Daoy (cell line): ENCODE measurements at regions not wholly inside any gene's neighbourhood (a gene's known extent, or its start where the extent isn't known, plus 50 kb on each side); places are given as distances from the start of the nearest gene placed in this dataset.
"Not testable (repeated sequence)": the region's sequence is repeated elsewhere in the genome, so short reads cannot be mapped to it uniquely, and the experiment has no call there.

ENCODE experiments used
- DNase-seq: peaks from one replicate; pipeline ENCODE4 v3.0.0-alpha.2; 2015; ENCODE audit warnings: low read depth

- no peak for DNase-seq
Observed at GRCh38 chr16:86257546-86257945, 252.8 kb upstream of the FOXF1 start.

GRCh38 chr16:86258713-86259112 lies 251.6 kb upstream of the FOXF1 start:
- no peak for DNase-seq

- DNase-seq, result no peak
Observed at GRCh38 chr16:86259499-86259898, 250.8 kb upstream of the FOXF1 start.

GRCh38 chr16:86261379-86261778 lies 248.9 kb upstream of the FOXF1 start:
- DNase-seq, result peak; percentile 54

- DNase-seq, result not testable (repeated sequence)
Observed at GRCh38 chr16:86267657-86268056, 242.7 kb upstream of the FOXF1 start.

GRCh38 chr16:86270696-86271095 lies 239.6 kb upstream of the FOXF1 start:
- peak; percentile 33 for DNase-seq

GRCh38 chr16:86272744-86273143 lies 237.6 kb upstream of the FOXF1 start:
- no peak for DNase-seq

GRCh38 chr16:86277221-86277620 lies 233.1 kb upstream of the FOXF1 start:
- DNase-seq, result no peak

GRCh38 chr16:86277859-86278258 lies 232.5 kb upstream of the FOXF1 start:
- DNase-seq, result not testable (repeated sequence)

GRCh38 chr16:86281421-86281820 lies 228.9 kb upstream of the FOXF1 start:
- no peak for DNase-seq

GRCh38 chr16:86283944-86284343 lies 226.4 kb upstream of the FOXF1 start:
- no peak for DNase-seq

GRCh38 chr16:86285421-86285820 lies 224.9 kb upstream of the FOXF1 start:
- DNase-seq, result no peak

GRCh38 chr16:86285938-86286921 lies 224.1 kb upstream of the FOXF1 start:
- no peak for DNase-seq

- no peak for DNase-seq
Observed at GRCh38 chr16:86286991-86287663, 223.2 kb upstream of the FOXF1 start.

- no peak for DNase-seq
Observed at GRCh38 chr16:86287664-86288201, 222.6 kb upstream of the FOXF1 start.

- DNase-seq, result no peak
Observed at GRCh38 chr16:86288716-86289294, 221.5 kb upstream of the FOXF1 start.

GRCh38 chr16:86289304-86289703 lies 221.0 kb upstream of the FOXF1 start:
- DNase-seq, result no peak

GRCh38 chr16:86289907-86290306 lies 220.4 kb upstream of the FOXF1 start:
- DNase-seq, result no peak

- DNase-seq, result no peak
Observed at GRCh38 chr16:86291491-86291890, 218.8 kb upstream of the FOXF1 start.

- no peak for DNase-seq
Observed at GRCh38 chr16:86292171-86292775, 218.1 kb upstream of the FOXF1 start.

GRCh38 chr16:86292942-86293341 lies 217.4 kb upstream of the FOXF1 start:
- no peak for DNase-seq

- DNase-seq, result no peak
Observed at GRCh38 chr16:86293906-86294305, 216.4 kb upstream of the FOXF1 start.
